ENCODE measurements at regions not wholly inside any gene's neighbourhood (a gene's known extent, or its start where the extent isn't known, plus 50 kb on each side); places are given as distances from the start of the nearest gene placed in this dataset.

DNA sequence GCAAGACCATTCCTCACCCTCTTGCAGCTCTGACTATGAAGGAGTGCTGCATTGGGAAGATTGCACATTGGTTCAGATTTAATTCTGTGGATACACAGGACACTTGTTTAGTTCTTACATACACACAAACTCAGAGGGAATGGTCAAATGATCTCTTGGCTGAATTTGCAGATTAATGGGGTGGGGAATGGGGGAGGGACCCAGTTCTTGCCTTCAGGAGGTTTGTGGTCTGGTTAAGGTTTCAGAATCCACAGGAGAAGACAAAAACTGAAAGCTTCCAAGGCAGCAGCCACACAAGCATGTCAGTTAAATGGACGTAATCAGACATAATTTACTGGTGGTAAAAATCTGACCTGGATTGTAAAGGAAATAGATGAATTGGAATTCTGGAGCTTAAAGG is 257.1 kb upstream of the ROPN1 start:
- TF ChIP-seq CTCF (IDR thresholded peaks at IDR 0.05; ENCODE audit: insufficient read depth, low read length) (no peak), POLR2AphosphoS5 (IDR thresholded peaks at IDR 0.05; ENCODE audit: low read depth) (no peak), REST (IDR thresholded peaks at IDR 0.05; ENCODE audit: insufficient replicate concordance, low read depth) (no peak), GABPA (IDR thresholded peaks at IDR 0.05; ENCODE audit: low read depth) (no peak), SPI1 (IDR thresholded peaks at IDR 0.05; ENCODE audit: borderline replicate concordance, low read depth) (no peak)
